ENCODE measurements at regions not wholly inside any gene's neighbourhood (a gene's known extent, or its start where the extent isn't known, plus 50 kb on each side); places are given as distances from the start of the nearest gene placed in this dataset.

- DNase-seq (ENCODE audit: low read depth in 2 of 2): no peak
Measured at GRCh38 chr19:31979362-31979761, 366.0 kb upstream of the ZNF507 start.

GRCh38 chr19:31979949-31980670, 365.3 kb upstream of the ZNF507 start:
- DNase-seq (ENCODE audit: low read depth in 2 of 2): no peak

- no peak for DNase-seq (ENCODE audit: low read depth in 2 of 2)
Measured at GRCh38 chr19:31980796-31981195, 364.6 kb upstream of the ZNF507 start.

GRCh38 chr19:31981545-31981944, 363.9 kb upstream of the ZNF507 start:
- no peak for DNase-seq (ENCODE audit: low read depth in 2 of 2)

- DNase-seq (ENCODE audit: low read depth in 2 of 2): no peak
Measured at GRCh38 chr19:31983647-31984046, 361.8 kb upstream of the ZNF507 start.

- no peak for DNase-seq (ENCODE audit: low read depth in 2 of 2)
Measured at GRCh38 chr19:31985001-31985605, 360.3 kb upstream of the ZNF507 start.

- DNase-seq (ENCODE audit: low read depth in 2 of 2): no peak
Measured at GRCh38 chr19:31986951-31987350, 358.5 kb upstream of the ZNF507 start.

GRCh38 chr19:31988256-31988655, 357.2 kb upstream of the ZNF507 start:
- DNase-seq (ENCODE audit: low read depth in 2 of 2): no peak

GRCh38 chr19:31991984-31992655, 353.3 kb upstream of the ZNF507 start:
- DNase-seq (ENCODE audit: low read depth in 2 of 2): no peak

GRCh38 chr19:31992750-31993149, 352.7 kb upstream of the ZNF507 start:
- DNase-seq (ENCODE audit: low read depth in 2 of 2): no peak

- DNase-seq (ENCODE audit: low read depth in 2 of 2): no peak
Measured at GRCh38 chr19:31995546-31995945, 349.9 kb upstream of the ZNF507 start.

- DNase-seq (ENCODE audit: low read depth in 2 of 2): no peak
Measured at GRCh38 chr19:32010071-32010470, 335.3 kb upstream of the ZNF507 start.

GRCh38 chr19:32012206-32012605, 333.2 kb upstream of the ZNF507 start:
- DNase-seq (ENCODE audit: low read depth in 2 of 2): no peak

- no peak for DNase-seq (ENCODE audit: low read depth in 2 of 2)
Measured at GRCh38 chr19:32012886-32013631, 332.4 kb upstream of the ZNF507 start.

GRCh38 chr19:32017176-32017953, 328.0 kb upstream of the ZNF507 start:
- DNase-seq (ENCODE audit: low read depth in 2 of 2): no peak

- DNase-seq (ENCODE audit: low read depth in 2 of 2): no peak
Measured at GRCh38 chr19:32018014-32018413, 327.4 kb upstream of the ZNF507 start.

GRCh38 chr19:32020538-32020937, 324.9 kb upstream of the ZNF507 start:
- no peak for DNase-seq (ENCODE audit: low read depth in 2 of 2)

- no peak for DNase-seq (ENCODE audit: low read depth in 2 of 2)
Measured at GRCh38 chr19:32022044-32022640, 323.3 kb upstream of the ZNF507 start.

GRCh38 chr19:32022731-32023563, 322.5 kb upstream of the ZNF507 start:
- no peak for DNase-seq (ENCODE audit: low read depth in 2 of 2)

- DNase-seq (ENCODE audit: low read depth in 2 of 2): no peak
Measured at GRCh38 chr19:32023564-32023832, 321.9 kb upstream of the ZNF507 start.

- DNase-seq (ENCODE audit: low read depth in 2 of 2): no peak
Measured at GRCh38 chr19:32029235-32029634, 316.2 kb upstream of the ZNF507 start.

Measured in stimulated activated CD8-positive, alpha-beta memory T cell treated with anti-CD3 and anti-CD28 coated beads, Interleukin-15, amount 100 ng/mL, for 48 hours (primary cell).